Suprapubic skin (tissue), 4 donors: ENCODE measurements at regions not wholly inside any gene's neighbourhood (a gene's known extent, or its start where the extent isn't known, plus 50 kb on each side); places are given as distances from the start of the nearest gene placed in this dataset.

Experiments used
- POLR2A ChIP-seq, 2 donors: fragments of 450-650 bp; IDR thresholded peaks; one replicate each; pipeline ENCODE4 v1.6.1; 2017; ENCODE audit warnings: antibody characterized with exemption in 2 of 2, mild to moderate bottlenecking in 2 of 2, moderate library complexity in 2 of 2
- POLR2AphosphoS5 ChIP-seq, 3 donors: sonication (generic); formaldehyde crosslinking; IDR thresholded peaks; one replicate each; pipeline ENCODE4 v1.6.1; 2017; ENCODE audit warnings: antibody characterized with exemption in 3 of 3
- TF ChIP-seq, protein P1 (sequence below), 2 donors: fragments of 200-600 bp in 1 of 2; fragments of 450-650 bp in 1 of 2; sonication (generic) in 1 of 2; IDR thresholded peaks; one replicate each; pipeline ENCODE4 v1.5.1; 2016 to 2019; ENCODE audit warnings: antibody characterized with exemption in 2 of 2, mild to moderate bottlenecking in 1 of 2, moderate library complexity in 1 of 2

DNA sequence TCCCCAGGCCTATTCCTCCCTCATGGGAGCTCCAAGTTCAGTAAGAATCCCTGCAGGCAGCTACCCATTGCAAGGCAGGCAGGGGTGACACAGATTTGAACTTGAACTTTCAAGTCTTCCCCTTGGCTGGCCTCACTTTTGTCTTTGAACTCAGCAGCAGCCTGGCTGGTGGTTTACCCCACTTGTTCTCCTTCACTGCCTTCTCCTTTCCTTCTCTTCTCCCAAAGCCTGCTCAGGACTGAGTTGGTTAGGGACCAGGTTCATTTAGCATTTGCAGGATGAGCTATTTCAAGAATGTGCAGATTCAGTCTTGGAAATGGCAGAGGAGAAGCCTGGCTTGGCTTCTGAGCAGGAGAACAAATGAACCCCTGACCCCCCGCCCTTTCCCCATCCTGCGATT, 67.7 kb upstream of the TBX3 start:
- TF ChIP-seq POLR2A (IDR thresholded peaks at IDR 0.05) (no peak), POLR2AphosphoS5 (IDR thresholded peaks at IDR 0.05) (no peak)
- TF ChIP-seq, protein P1, sequence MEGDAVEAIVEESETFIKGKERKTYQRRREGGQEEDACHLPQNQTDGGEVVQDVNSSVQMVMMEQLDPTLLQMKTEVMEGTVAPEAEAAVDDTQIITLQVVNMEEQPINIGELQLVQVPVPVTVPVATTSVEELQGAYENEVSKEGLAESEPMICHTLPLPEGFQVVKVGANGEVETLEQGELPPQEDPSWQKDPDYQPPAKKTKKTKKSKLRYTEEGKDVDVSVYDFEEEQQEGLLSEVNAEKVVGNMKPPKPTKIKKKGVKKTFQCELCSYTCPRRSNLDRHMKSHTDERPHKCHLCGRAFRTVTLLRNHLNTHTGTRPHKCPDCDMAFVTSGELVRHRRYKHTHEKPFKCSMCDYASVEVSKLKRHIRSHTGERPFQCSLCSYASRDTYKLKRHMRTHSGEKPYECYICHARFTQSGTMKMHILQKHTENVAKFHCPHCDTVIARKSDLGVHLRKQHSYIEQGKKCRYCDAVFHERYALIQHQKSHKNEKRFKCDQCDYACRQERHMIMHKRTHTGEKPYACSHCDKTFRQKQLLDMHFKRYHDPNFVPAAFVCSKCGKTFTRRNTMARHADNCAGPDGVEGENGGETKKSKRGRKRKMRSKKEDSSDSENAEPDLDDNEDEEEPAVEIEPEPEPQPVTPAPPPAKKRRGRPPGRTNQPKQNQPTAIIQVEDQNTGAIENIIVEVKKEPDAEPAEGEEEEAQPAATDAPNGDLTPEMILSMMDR (IDR thresholded peaks at IDR 0.05) = no peak
